ENCODE measurements at regions not wholly inside any gene's neighbourhood (a gene's known extent, or its start where the extent isn't known, plus 50 kb on each side); places are given as distances from the start of the nearest gene placed in this dataset.
A peak's percentile ranks its signal among the peaks of the same experiment; 100 is the strongest.

GRCh38 chr18:54740136-54740846 lies 88.0 kb upstream of the RAB27B start:
- Histone ChIP-seq H3K27ac (no peak overlapping the region), H3K4me3 (no peak overlapping the region), H3K4me1 (replicated peaks) (no peaks in the 10 kb centered on the region), H3K9me3 (no peaks in the 10 kb centered on the region), H3K27me3 (replicated peaks; ENCODE audit: insufficient read depth) (no peaks in the 10 kb centered on the region), H3K36me3 (no peaks in the 10 kb centered on the region)
- TF ChIP-seq CTCF (IDR thresholded peaks at IDR 0.05) (no peak), POLR2AphosphoS5 (IDR thresholded peaks at IDR 0.05) (no peak), POLR2A (IDR thresholded peaks at IDR 0.05) (no peak)
- DNase-seq (ENCODE audit: low spot score) = no peak
- WGBS = 68% methylated on average over 3 of the region's 3 CpGs
- intact Hi-C loops (cut with DNase I) = no loop called here

DNA sequence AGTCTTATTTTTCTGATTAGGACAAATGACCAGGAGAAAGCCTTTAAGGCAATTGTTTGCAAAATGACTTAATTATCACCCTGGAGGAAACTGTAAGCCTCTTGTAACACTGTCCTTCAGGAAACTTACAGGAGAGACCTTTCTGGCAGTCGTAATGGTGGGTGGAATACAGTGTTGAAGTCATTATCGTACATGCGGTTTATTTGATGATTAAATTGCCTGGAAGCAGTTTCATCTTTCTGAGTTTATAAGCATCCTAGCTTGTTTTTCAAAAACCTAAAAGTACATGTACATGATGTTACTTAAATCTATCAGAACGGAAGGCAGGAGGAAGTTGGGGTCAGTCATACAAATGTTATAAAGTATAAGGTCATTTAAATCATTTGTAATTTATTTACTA lies 86.2 kb upstream of the RAB27B start:
- H3K27me3 ChIP-seq (replicated peaks; ENCODE audit: insufficient read depth) = no peaks in the 10 kb centered on the region
- intact Hi-C loops (cut with DNase I) = no loop called here
- H3K36me3 ChIP-seq = no peaks in the 10 kb centered on the region

DNA sequence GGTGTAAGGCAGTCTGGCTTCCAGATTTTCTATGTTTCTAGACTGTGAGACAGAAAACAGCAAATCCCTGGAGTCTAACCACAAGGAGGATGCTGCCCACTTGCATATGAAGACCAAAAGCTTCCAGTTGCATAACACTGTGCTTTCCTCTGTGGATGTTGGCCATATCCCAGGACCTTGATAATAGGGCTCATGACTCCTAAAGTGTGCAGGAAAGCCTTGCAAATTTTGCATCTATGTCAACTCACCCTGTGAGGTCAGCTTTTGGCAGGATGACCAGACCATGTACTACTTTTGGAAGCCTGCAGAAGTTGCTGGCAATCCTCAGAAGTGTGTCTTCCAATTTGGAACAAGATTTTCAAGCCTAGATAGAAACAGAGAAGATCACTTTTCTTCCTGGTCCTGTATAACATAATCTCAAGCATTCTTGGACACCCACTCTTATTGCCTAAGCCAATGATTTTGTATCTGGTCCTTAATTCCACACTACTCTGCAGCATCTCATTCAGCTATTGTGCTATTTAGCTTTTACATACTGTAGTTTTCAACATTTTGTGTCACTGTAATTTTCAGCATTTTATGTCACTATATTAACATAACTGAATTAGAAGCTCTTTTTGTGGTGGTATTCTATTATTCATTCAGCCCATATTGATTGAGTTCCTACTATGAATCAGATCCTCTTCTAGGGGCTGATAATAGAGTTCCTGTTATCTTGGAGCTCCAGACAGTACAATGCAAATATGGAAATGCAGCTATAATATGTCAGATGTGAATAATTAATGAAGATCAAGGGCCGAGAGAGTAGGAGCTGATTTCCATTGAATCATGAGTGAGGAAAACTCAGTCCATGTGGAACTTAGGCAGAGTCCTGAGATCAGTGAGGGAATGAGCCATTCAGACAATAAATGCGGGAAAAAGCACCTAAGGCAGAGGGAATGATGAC lies 85.3 kb upstream of the RAB27B start:
- TF ChIP-seq POLR2AphosphoS5 (IDR thresholded peaks at IDR 0.05) (peak; percentile 29), CTCF (IDR thresholded peaks at IDR 0.05) (no peak), POLR2A (IDR thresholded peaks at IDR 0.05) (no peak)
- Histone ChIP-seq H3K4me3 (no peak overlapping the region), H3K4me1 (replicated peaks) (no peaks in the 10 kb centered on the region), H3K36me3 (no peaks in the 10 kb centered on the region), H3K27me3 (replicated peaks; ENCODE audit: insufficient read depth) (no peaks in the 10 kb centered on the region), H3K27ac (no peak overlapping the region), H3K9me3 (no peaks in the 10 kb centered on the region)
- intact Hi-C loops (cut with DNase I) = no loop called here
- WGBS = 77% methylated on average over 2 of the region's 2 CpGs
- peak; percentile 28 for DNase-seq (ENCODE audit: low spot score)

More for the DNA sequence above, 86.2 kb upstream of the RAB27B start:
- no peak for DNase-seq (ENCODE audit: low spot score)
- Histone ChIP-seq H3K27ac (no peak overlapping the region), H3K9me3 (no peaks in the 10 kb centered on the region), H3K4me3 (no peak overlapping the region), H3K4me1 (replicated peaks) (no peaks in the 10 kb centered on the region)
- TF ChIP-seq POLR2A (IDR thresholded peaks at IDR 0.05) (no peak), CTCF (IDR thresholded peaks at IDR 0.05) (no peak), POLR2AphosphoS5 (IDR thresholded peaks at IDR 0.05) (no peak)
- 27% methylated on average over 4 of the region's 4 CpGs for WGBS

DNA sequence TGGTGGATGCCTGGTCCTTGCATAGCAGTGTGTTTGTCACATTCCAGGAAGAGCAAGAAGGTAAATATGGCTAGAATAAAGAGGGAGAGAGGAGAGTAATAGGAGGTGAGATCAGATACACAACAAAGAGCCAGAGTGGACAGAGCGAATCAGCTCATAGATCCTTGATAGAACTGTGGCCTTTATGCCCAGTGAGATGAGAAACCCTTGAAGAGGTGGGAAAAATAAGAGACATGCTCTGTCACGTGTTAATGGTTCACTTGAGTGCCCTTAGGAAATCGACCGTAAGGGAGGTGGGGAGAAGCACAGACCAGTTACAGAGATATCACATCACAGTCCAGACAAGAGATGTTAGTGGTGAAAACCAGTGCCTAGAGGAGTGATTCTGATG lies 84.7 kb upstream of the RAB27B start:
- H3K27me3 ChIP-seq (replicated peaks; ENCODE audit: insufficient read depth) = no peaks in the 10 kb centered on the region
- no peaks in the 10 kb centered on the region for H3K36me3 ChIP-seq
- H3K9me3 ChIP-seq = no peaks in the 10 kb centered on the region
- H3K27ac ChIP-seq = no peak overlapping the region
- DNase-seq (ENCODE audit: low spot score) = no peak
- WGBS = 78% methylated on average over 4 of the region's 4 CpGs
- no peak overlapping the region for H3K4me3 ChIP-seq
- H3K4me1 ChIP-seq (replicated peaks) = no peaks in the 10 kb centered on the region
- TF ChIP-seq POLR2A (IDR thresholded peaks at IDR 0.05) = no peak
- TF ChIP-seq CTCF (IDR thresholded peaks at IDR 0.05) = no peak
- no peak for TF ChIP-seq POLR2AphosphoS5 (IDR thresholded peaks at IDR 0.05)
- intact Hi-C loops (cut with DNase I) = no loop called here

All from prostate gland (tissue), 2 donors.